HG03097 (cell line): ENCODE measurements at regions not wholly inside any gene's neighbourhood (a gene's known extent, or its start where the extent isn't known, plus 50 kb on each side); places are given as distances from the start of the nearest gene placed in this dataset.

Experiments used
- ATAC-seq: cut with Tn5 transposase; IDR thresholded peaks from one replicate; pipeline ENCODE4 v1.9.1; 2021; ENCODE audit not compliant: unreplicated experiment, low FRiP score

- ATAC-seq = no peak
Observed at GRCh38 chr20:24149881-24150307, 161.3 kb upstream of the GGTLC1 start.

- ATAC-seq = no peak
Observed at GRCh38 chr20:24149175-24149574, 160.6 kb upstream of the GGTLC1 start.

GRCh38 chr20:24148372-24148771 is 159.8 kb upstream of the GGTLC1 start:
- peak; percentile 81 for ATAC-seq

GRCh38 chr20:24147961-24148360 is 159.4 kb upstream of the GGTLC1 start:
- no peak for ATAC-seq

GRCh38 chr20:24147479-24147878 is 158.9 kb upstream of the GGTLC1 start:
- ATAC-seq = no peak

- ATAC-seq = no peak
Observed at GRCh38 chr20:24146231-24146634, 157.7 kb upstream of the GGTLC1 start.

- ATAC-seq = no peak
Observed at GRCh38 chr20:24144371-24144770, 155.8 kb upstream of the GGTLC1 start.

- ATAC-seq = no peak
Observed at GRCh38 chr20:24141111-24141510, 152.5 kb upstream of the GGTLC1 start.

- no peak for ATAC-seq
Observed at GRCh38 chr20:24139846-24140245, 151.3 kb upstream of the GGTLC1 start.

- no peak for ATAC-seq
Observed at GRCh38 chr20:24138951-24139350, 150.4 kb upstream of the GGTLC1 start.

GRCh38 chr20:24138196-24138857 is 149.7 kb upstream of the GGTLC1 start:
- ATAC-seq = no peak

GRCh38 chr20:24136659-24137246 is 148.2 kb upstream of the GGTLC1 start:
- ATAC-seq = no peak

- no peak for ATAC-seq
Observed at GRCh38 chr20:24135781-24136180, 147.2 kb upstream of the GGTLC1 start.

- no peak for ATAC-seq
Observed at GRCh38 chr20:24134930-24135329, 146.4 kb upstream of the GGTLC1 start.

GRCh38 chr20:24134284-24134683 is 145.7 kb upstream of the GGTLC1 start:
- no peak for ATAC-seq

GRCh38 chr20:24132246-24132645 is 143.7 kb upstream of the GGTLC1 start:
- ATAC-seq = no peak

- no peak for ATAC-seq
Observed at GRCh38 chr20:24131684-24132083, 143.1 kb upstream of the GGTLC1 start.

GRCh38 chr20:24131281-24131680 is 142.7 kb upstream of the GGTLC1 start:
- ATAC-seq = no peak

- ATAC-seq = no peak
Observed at GRCh38 chr20:24129641-24130040, 141.1 kb upstream of the GGTLC1 start.

- ATAC-seq = no peak
Observed at GRCh38 chr20:24124951-24125650, 136.5 kb upstream of the GGTLC1 start.

- no peak for ATAC-seq
Observed at GRCh38 chr20:24124003-24124402, 135.4 kb upstream of the GGTLC1 start.
